Neuron (in vitro differentiated cells): ENCODE measurements at regions not wholly inside any gene's neighbourhood (a gene's known extent, or its start where the extent isn't known, plus 50 kb on each side); places are given as distances from the start of the nearest gene placed in this dataset.
"Not testable (repeated sequence)": the region's sequence is repeated elsewhere in the genome, so short reads cannot be mapped to it uniquely, and the experiment has no call there.

Source experiments
- H2AFZ ChIP-seq: one replicate; pipeline ENCODE4 v1.6.1; 2013; ENCODE audit warnings: low read depth, mild to moderate bottlenecking, inconsistent platforms, low read length, moderate library complexity
- H3K27me3 ChIP-seq: one replicate; pipeline ENCODE4 v1.6.1; 2013; ENCODE audit warnings: low read length; ENCODE audit not compliant: insufficient read depth
- H3K36me3 ChIP-seq: one replicate; pipeline ENCODE4 v1.6.1; 2013; ENCODE audit warnings: low read length; ENCODE audit not compliant: insufficient read depth
- H3K4me1 ChIP-seq: one replicate; pipeline ENCODE4 v1.6.1; 2013; ENCODE audit warnings: low read length; ENCODE audit not compliant: insufficient read depth
- H3K4me3 ChIP-seq: 2 replicates; pipeline ENCODE4 v1.5.1; 2013; ENCODE audit warnings: mild to moderate bottlenecking, low read length, moderate library complexity
- H3K9me3 ChIP-seq: one replicate; pipeline ENCODE4 v1.6.1; 2013; ENCODE audit warnings: low read length

GRCh38 chr4:33923469-33923868 lies 2320.8 kb downstream of the ARAP2 start:
- H2AFZ ChIP-seq = no peak overlapping the region
- H3K9me3 ChIP-seq = no peaks in the 10 kb centered on the region
- no peaks in the 10 kb centered on the region for H3K27me3 ChIP-seq
- no peaks in the 10 kb centered on the region for H3K36me3 ChIP-seq
- no peak overlapping the region for H3K4me3 ChIP-seq
- no peaks in the 10 kb centered on the region for H3K4me1 ChIP-seq

GRCh38 chr4:33924239-33924638 lies 2320.1 kb downstream of the ARAP2 start:
- Histone ChIP-seq H3K9me3 (no peaks in the 10 kb centered on the region), H3K4me3 (no peak overlapping the region), H3K27me3 (no peaks in the 10 kb centered on the region), H3K4me1 (no peaks in the 10 kb centered on the region), H2AFZ (no peak overlapping the region), H3K36me3 (no peaks in the 10 kb centered on the region)

- Histone ChIP-seq H3K36me3 (no peaks in the 10 kb centered on the region), H3K27me3 (no peaks in the 10 kb centered on the region), H3K9me3 (no peaks in the 10 kb centered on the region), H3K4me1 (no peaks in the 10 kb centered on the region), H3K4me3 (no peak overlapping the region), H2AFZ (no peak overlapping the region)
These were observed 2319.5 kb downstream of the ARAP2 start for GRCh38 chr4:33924811-33925210.

- Histone ChIP-seq H2AFZ (no peak overlapping the region), H3K4me1 (peaks cover 3% of the 10 kb centered on the region), H3K4me3 (no peak overlapping the region), H3K36me3 (no peaks in the 10 kb centered on the region), H3K27me3 (no peaks in the 10 kb centered on the region), H3K9me3 (no peaks in the 10 kb centered on the region)
These were observed 2313.8 kb downstream of the ARAP2 start for GRCh38 chr4:33930497-33930896.

- peaks cover 3% of the 10 kb centered on the region for H3K4me1 ChIP-seq
- no peak overlapping the region for H3K4me3 ChIP-seq
- H3K36me3 ChIP-seq = no peaks in the 10 kb centered on the region
- H3K9me3 ChIP-seq = no peaks in the 10 kb centered on the region
- H3K27me3 ChIP-seq = no peaks in the 10 kb centered on the region
- no peak overlapping the region for H2AFZ ChIP-seq
These were observed 2313.3 kb downstream of the ARAP2 start for GRCh38 chr4:33931026-33931425.

- no peak overlapping the region for H2AFZ ChIP-seq
- no peaks in the 10 kb centered on the region for H3K4me1 ChIP-seq
- H3K9me3 ChIP-seq = no peaks in the 10 kb centered on the region
- no peaks in the 10 kb centered on the region for H3K27me3 ChIP-seq
- no peak overlapping the region for H3K4me3 ChIP-seq
- H3K36me3 ChIP-seq = no peaks in the 10 kb centered on the region
These were observed 2304.0 kb downstream of the ARAP2 start for GRCh38 chr4:33940281-33940680.

- Histone ChIP-seq H3K9me3 (no peaks in the 10 kb centered on the region), H3K4me3 (no peak overlapping the region), H3K36me3 (no peaks in the 10 kb centered on the region), H2AFZ (no peak overlapping the region), H3K27me3 (no peaks in the 10 kb centered on the region), H3K4me1 (no peaks in the 10 kb centered on the region)
These were observed 2302.5 kb downstream of the ARAP2 start for GRCh38 chr4:33941854-33942253.

- no peaks in the 10 kb centered on the region for H3K4me1 ChIP-seq
- no peaks in the 10 kb centered on the region for H3K9me3 ChIP-seq
- no peaks in the 10 kb centered on the region for H3K36me3 ChIP-seq
- no peaks in the 10 kb centered on the region for H3K27me3 ChIP-seq
- H2AFZ ChIP-seq = no peak overlapping the region
- H3K4me3 ChIP-seq = no peak overlapping the region
These were observed 2295.4 kb downstream of the ARAP2 start for GRCh38 chr4:33948921-33949320.

- not testable (repeated sequence) for H3K27me3 ChIP-seq, H3K9me3 ChIP-seq, H3K4me1 ChIP-seq, H2AFZ ChIP-seq, H3K36me3 ChIP-seq, H3K4me3 ChIP-seq
These were observed 2290.5 kb downstream of the ARAP2 start for GRCh38 chr4:33953848-33954247.

- Histone ChIP-seq H3K4me3 (no peak overlapping the region), H3K4me1 (no peaks in the 10 kb centered on the region), H3K9me3 (no peaks in the 10 kb centered on the region), H3K36me3 (no peaks in the 10 kb centered on the region), H3K27me3 (no peaks in the 10 kb centered on the region), H2AFZ (no peak overlapping the region)
These were observed 2289.6 kb downstream of the ARAP2 start for GRCh38 chr4:33954759-33955158.

GRCh38 chr4:33959519-33959918 lies 2284.8 kb downstream of the ARAP2 start:
- Histone ChIP-seq H3K27me3 (no peaks in the 10 kb centered on the region), H3K9me3 (no peaks in the 10 kb centered on the region), H3K4me3 (no peak overlapping the region), H3K4me1 (no peaks in the 10 kb centered on the region), H3K36me3 (no peaks in the 10 kb centered on the region), H2AFZ (no peak overlapping the region)

- H3K4me3 ChIP-seq = no peak overlapping the region
- no peaks in the 10 kb centered on the region for H3K4me1 ChIP-seq
- H2AFZ ChIP-seq = no peak overlapping the region
- no peaks in the 10 kb centered on the region for H3K36me3 ChIP-seq
- no peaks in the 10 kb centered on the region for H3K27me3 ChIP-seq
- no peaks in the 10 kb centered on the region for H3K9me3 ChIP-seq
These were observed 2282.6 kb downstream of the ARAP2 start for GRCh38 chr4:33961761-33962160.

- H3K9me3 ChIP-seq = no peaks in the 10 kb centered on the region
- no peaks in the 10 kb centered on the region for H3K36me3 ChIP-seq
- H2AFZ ChIP-seq = no peak overlapping the region
- no peak overlapping the region for H3K4me3 ChIP-seq
- H3K27me3 ChIP-seq = no peaks in the 10 kb centered on the region
- no peaks in the 10 kb centered on the region for H3K4me1 ChIP-seq
These were observed 2277.5 kb downstream of the ARAP2 start for GRCh38 chr4:33966808-33967207.

GRCh38 chr4:33974270-33974669 lies 2270.0 kb downstream of the ARAP2 start:
- no peak overlapping the region for H3K4me3 ChIP-seq
- H3K36me3 ChIP-seq = no peaks in the 10 kb centered on the region
- H2AFZ ChIP-seq = no peak overlapping the region
- H3K27me3 ChIP-seq = no peaks in the 10 kb centered on the region
- H3K4me1 ChIP-seq = no peaks in the 10 kb centered on the region
- H3K9me3 ChIP-seq = no peaks in the 10 kb centered on the region
